SK-N-SH (cell line): ENCODE measurements at regions not wholly inside any gene's neighbourhood (a gene's known extent, or its start where the extent isn't known, plus 50 kb on each side); places are given as distances from the start of the nearest gene placed in this dataset.

Source experiments
- CTCF ChIA-PET: fragments of 300-600, 350-600 bp; formaldehyde crosslinking; extraction: SDS; loops from one replicate; lab custom pipeline; 2021; lab: Yijun Ruan, JAX
- POLR2A ChIA-PET: fragments of 350-600 bp; sonication (Branson Sonifier 250); formaldehyde crosslinking; extraction: SDS; loops from one replicate; lab custom pipeline; 2020; ENCODE audit warnings: antibody characterized with exemption, inconsistent platforms; lab: Yijun Ruan, JAX
- DNase-seq: peaks from one replicate; pipeline ENCODE4 v3.0.0; 2012
- H2AFZ ChIP-seq: fragments of 200-600 bp; sonication (generic); 2 replicates; pipeline ENCODE4 v1.8.1; 2016; ENCODE audit warnings: antibody characterized with exemption, mild to moderate bottlenecking, low read depth
- H3F3A ChIP-seq: fragments of 200-600 bp; sonication (generic); replicated peaks from 2 replicates; pipeline ENCODE3; 2016; ENCODE audit warnings: antibody characterized with exemption, mild to moderate bottlenecking; ENCODE audit not compliant: insufficient read depth
- H3K27ac ChIP-seq, 2 experiments: fragments of 200-500 bp in 1 of 2; fragments of 200-600 bp in 1 of 2; sonication (Bioruptor generic) in 1 of 2; sonication (generic), shearing (Covaris generic) in 1 of 2; 2 replicates each; pipeline versions ENCODE4 v1.5.1 to v1.6.1; 2014 to 2016; ENCODE audit warnings: low read depth in 2 of 2, inconsistent platforms in 1 of 2, low read length in 1 of 2, mild to moderate bottlenecking in 1 of 2, mixed read lengths in 1 of 2
- H3K27me3 ChIP-seq: fragments of 200-600 bp; sonication (generic), shearing (Covaris generic); 2 replicates; pipeline ENCODE4 v1.6.1; 2016; ENCODE audit warnings: mixed run types; ENCODE audit not compliant: insufficient read depth
- H3K36me3 ChIP-seq, 2 experiments: fragments of 200-500 bp in 1 of 2; fragments of 200-600 bp in 1 of 2; sonication (Bioruptor generic) in 1 of 2; sonication (generic) in 1 of 2; replicated peaks in 1 of 2; 2 replicates each; pipeline versions ENCODE3 to v1.5.1; 2014 to 2016; ENCODE audit warnings: low read length in 1 of 2, mild to moderate bottlenecking in 1 of 2; ENCODE audit not compliant: insufficient read depth in 2 of 2, control insufficient read depth in 1 of 2
- H3K4me1 ChIP-seq, 2 experiments: fragments of 200-500 bp in 1 of 2; fragments of 200-600 bp in 1 of 2; sonication (Bioruptor generic) in 1 of 2; sonication (generic), shearing (Covaris generic) in 1 of 2; 2 replicates each; pipeline versions ENCODE4 v1.5.1 to v1.6.1; 2014 to 2016; ENCODE audit warnings: low read depth in 1 of 2, low read length in 1 of 2, mixed run types in 1 of 2; ENCODE audit not compliant: insufficient read depth in 2 of 2, control insufficient read depth in 1 of 2
- H3K4me2 ChIP-seq: fragments of 200-600 bp; sonication (generic), shearing (Covaris generic); 2 replicates; pipeline ENCODE4 v1.6.1; 2017; ENCODE audit warnings: mixed run types
- H3K4me3 ChIP-seq, 2 experiments: fragments of 200-500 bp in 1 of 2; fragments of 200-600 bp in 1 of 2; sonication (Bioruptor generic) in 1 of 2; sonication (generic), shearing (Covaris generic) in 1 of 2; 2 replicates each; pipeline versions ENCODE4 v1.5.1 to v1.8.1; 2014 to 2016; ENCODE audit warnings: low read depth in 2 of 2, inconsistent platforms in 1 of 2, low read length in 1 of 2, mild to moderate bottlenecking in 1 of 2, mixed read lengths in 1 of 2, moderate library complexity in 1 of 2
- H3K79me2 ChIP-seq: fragments of 200-600 bp; sonication (generic); 2 replicates; pipeline ENCODE4 v1.8.1; 2017; ENCODE audit warnings: mild to moderate bottlenecking; ENCODE audit not compliant: insufficient read depth
- H3K9ac ChIP-seq: fragments of 200-600 bp; sonication (generic); 2 replicates; pipeline ENCODE4 v1.6.1; 2017; ENCODE audit warnings: mixed run types
- H3K9me2 ChIP-seq: fragments of 200-600 bp; sonication (generic); 2 replicates; pipeline ENCODE4 v1.6.1; 2017; ENCODE audit warnings: mixed run types
- H3K9me3 ChIP-seq: fragments of 200-600 bp; sonication (generic); 2 replicates; pipeline ENCODE4 v1.6.1; 2017; ENCODE audit warnings: mixed run types, mild to moderate bottlenecking, moderate library complexity
- H4K20me1 ChIP-seq: fragments of 200-600 bp; sonication (generic); 2 replicates; pipeline ENCODE4 v1.6.1; 2017; ENCODE audit warnings: mild to moderate bottlenecking, mixed run types; ENCODE audit not compliant: insufficient read depth
- ELF1 ChIP-seq: IDR thresholded peaks from 2 replicates; pipeline ENCODE4 v1.4.0; 2012
- EP300 ChIP-seq, 2 experiments: IDR thresholded peaks; 2 replicates each; pipeline versions ENCODE4 v1.4.0 to v1.6.1; 2012; ENCODE audit warnings: borderline replicate concordance in 1 of 2, low read depth in 1 of 2, low read length in 1 of 2
- EZH2phosphoT487 ChIP-seq: fragments of 200-600 bp; sonication (generic); IDR thresholded peaks from 2 replicates; pipeline ENCODE4 v1.6.1; 2017; ENCODE audit warnings: low read depth, mixed run types, mild to moderate bottlenecking, antibody characterized with exemption, moderate library complexity, borderline replicate concordance
- FOXM1 ChIP-seq: IDR thresholded peaks from 2 replicates; pipeline ENCODE4 v1.4.0; 2012; ENCODE audit warnings: low read depth, mild to moderate bottlenecking
- GATA2 ChIP-seq: sonication (generic); formaldehyde crosslinking; IDR thresholded peaks from 2 replicates; pipeline ENCODE4 v1.5.0; 2020; ENCODE audit warnings: mild to moderate bottlenecking, missing genetic modification reagents
- JUND ChIP-seq: IDR thresholded peaks from 2 replicates; pipeline ENCODE4 v1.4.0; 2012
- MEF2A ChIP-seq: IDR thresholded peaks from 2 replicates; pipeline ENCODE4 v1.4.0; 2012; ENCODE audit warnings: low read depth, borderline replicate concordance
- MXI1 ChIP-seq: IDR thresholded peaks from 2 replicates; pipeline ENCODE4 v1.6.1; 2012; ENCODE audit warnings: mild to moderate bottlenecking, low read depth, low read length, improper control_type of control experiment
- NFIC ChIP-seq: IDR thresholded peaks from 2 replicates; pipeline ENCODE4 v1.4.0; 2012; ENCODE audit warnings: borderline replicate concordance
- RCOR1 ChIP-seq: fragments of 150-350 bp; IDR thresholded peaks from 2 replicates; pipeline ENCODE4 v1.6.1; 2017; ENCODE audit warnings: antibody characterized with exemption, low read length
- TAF1 ChIP-seq: IDR thresholded peaks from 2 replicates; pipeline ENCODE4 v1.6.1; 2012; ENCODE audit warnings: low read depth, mild to moderate bottlenecking, low read length, moderate library complexity, borderline replicate concordance
- TEAD4 ChIP-seq: IDR thresholded peaks from 2 replicates; pipeline ENCODE4 v1.4.0; 2012; ENCODE audit warnings: mild to moderate bottlenecking, borderline replicate concordance; ENCODE audit not compliant: insufficient read depth
- WGBS: methylation state at CpG from one replicate; pipeline ENCODE4 v1.1.6; 2017; ENCODE audit warnings: low lambda C conversion rate; 5-methylcytosine and 5-hydroxymethylcytosine counted together
- TF ChIP-seq, protein P1 (sequence below): IDR thresholded peaks from 2 replicates; pipeline ENCODE4 v1.6.1; 2012; ENCODE audit warnings: mild to moderate bottlenecking, low read depth, low read length, moderate library complexity
- TF ChIP-seq, protein P2 (sequence below): IDR thresholded peaks from 2 replicates; pipeline ENCODE4 v1.4.0; 2012; ENCODE audit warnings: low read depth, borderline replicate concordance
- TF ChIP-seq, protein P3 (sequence below): fragments of 150-350 bp; IDR thresholded peaks from 2 replicates; pipeline ENCODE4 v1.6.1; 2016; ENCODE audit warnings: mild to moderate bottlenecking, low read depth, low read length
- TF ChIP-seq, protein P4 (sequence below): IDR thresholded peaks from 2 replicates; pipeline ENCODE4; 2012
- TF ChIP-seq, protein P5 (sequence below): IDR thresholded peaks from 2 replicates; pipeline ENCODE4 v1.4.0; 2012; ENCODE audit warnings: low read depth

DNA sequence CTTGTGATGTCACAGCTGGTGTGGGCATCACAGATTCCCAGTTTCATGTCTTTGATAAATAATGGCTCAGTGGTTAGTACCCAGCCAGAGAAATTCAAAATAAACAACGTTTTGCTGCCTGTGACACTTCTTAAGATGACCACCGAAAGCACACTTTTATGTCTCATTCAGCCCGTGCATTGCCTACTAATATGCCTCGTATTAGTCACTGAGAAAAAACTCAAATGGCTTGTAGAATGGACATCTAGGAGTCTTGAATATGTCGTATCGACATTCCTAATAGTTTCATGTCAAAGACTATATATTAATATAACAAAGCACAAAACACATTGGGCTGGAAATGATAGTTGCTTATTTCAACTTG lies 103.9 kb upstream of the FAT1 start:
- no peak overlapping the region for H3K9ac ChIP-seq
- H3K27me3 ChIP-seq = no peaks in the 10 kb centered on the region
- no peaks in the 10 kb centered on the region for H4K20me1 ChIP-seq
- no peak for DNase-seq
- no peak overlapping the region for H3K4me2 ChIP-seq
- no peak overlapping the region for H2AFZ ChIP-seq
- no peak overlapping the region for H3K4me3 ChIP-seq
- no peak overlapping the region for H3K27ac ChIP-seq
- H3F3A ChIP-seq = no peaks in the 10 kb centered on the region
- WGBS = 40% methylated on average over 6 of the region's 6 CpGs
- TF ChIP-seq EZH2phosphoT487 = no peak
- no peak for TF ChIP-seq EP300 (IDR thresholded peaks at IDR 0.05; ENCODE audit: borderline replicate concordance in 1 of 2, low read depth in 1 of 2, low read length in 1 of 2)
- no peaks in the 10 kb centered on the region for H3K36me3 ChIP-seq
- H3K9me2 ChIP-seq = no peaks in the 10 kb centered on the region
- no peaks in the 10 kb centered on the region for H3K79me2 ChIP-seq
- POLR2A ChIA-PET = no interaction called here
- H3K9me3 ChIP-seq = no peaks in the 10 kb centered on the region
- CTCF ChIA-PET = no interaction called here
- H3K4me1 ChIP-seq = no peaks in the 10 kb centered on the region

DNA sequence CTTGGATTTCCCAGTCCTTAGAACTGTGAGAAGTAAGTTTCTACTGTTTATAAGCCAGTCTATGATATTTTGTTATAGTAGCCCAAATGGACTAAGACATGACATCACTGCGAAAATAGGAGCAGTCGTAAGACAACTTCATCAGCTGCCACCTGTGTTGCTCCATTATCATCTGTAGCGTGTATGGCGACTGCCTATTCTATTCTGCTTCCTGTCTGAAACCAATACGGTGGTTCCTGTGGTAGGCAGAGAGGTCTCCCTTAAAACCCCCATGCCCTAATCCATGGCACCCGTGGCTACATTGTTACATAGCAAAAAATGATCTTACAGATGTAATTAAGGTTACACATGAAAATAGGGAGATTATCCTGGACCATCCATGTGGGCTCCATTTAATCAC lies 105.4 kb upstream of the FAT1 start:
- Histone ChIP-seq H3K4me2 (no peak overlapping the region), H3K9me2 (no peaks in the 10 kb centered on the region), H3K4me1 (no peaks in the 10 kb centered on the region), H2AFZ (no peak overlapping the region), H4K20me1 (no peaks in the 10 kb centered on the region), H3K4me3 (no peak overlapping the region; a peak in 1 of 4 replicates), H3K36me3 (no peaks in the 10 kb centered on the region), H3K27ac (no peak overlapping the region), H3K79me2 (no peaks in the 10 kb centered on the region), H3K9ac (no peak overlapping the region), H3K9me3 (no peaks in the 10 kb centered on the region), H3K27me3 (no peaks in the 10 kb centered on the region), H3F3A (no peaks in the 10 kb centered on the region)
- WGBS = 38% methylated on average over 6 of the region's 6 CpGs
- ChIA-PET POLR2A (no interaction called here), CTCF (no interaction called here)
- TF ChIP-seq TAF1 (no peak), FOXM1 (no peak), EP300 (IDR thresholded peaks at IDR 0.05; ENCODE audit: borderline replicate concordance in 1 of 2, low read depth in 1 of 2, low read length in 1 of 2) (no peak), JUND (no peak), ELF1 (no peak), TEAD4 (no peak), GATA2 (CRISPR knock-in tag) (no peak), NFIC (no peak), MXI1 (no peak), MEF2A (no peak), RCOR1 (no peak)
- TF ChIP-seq, protein P1, sequence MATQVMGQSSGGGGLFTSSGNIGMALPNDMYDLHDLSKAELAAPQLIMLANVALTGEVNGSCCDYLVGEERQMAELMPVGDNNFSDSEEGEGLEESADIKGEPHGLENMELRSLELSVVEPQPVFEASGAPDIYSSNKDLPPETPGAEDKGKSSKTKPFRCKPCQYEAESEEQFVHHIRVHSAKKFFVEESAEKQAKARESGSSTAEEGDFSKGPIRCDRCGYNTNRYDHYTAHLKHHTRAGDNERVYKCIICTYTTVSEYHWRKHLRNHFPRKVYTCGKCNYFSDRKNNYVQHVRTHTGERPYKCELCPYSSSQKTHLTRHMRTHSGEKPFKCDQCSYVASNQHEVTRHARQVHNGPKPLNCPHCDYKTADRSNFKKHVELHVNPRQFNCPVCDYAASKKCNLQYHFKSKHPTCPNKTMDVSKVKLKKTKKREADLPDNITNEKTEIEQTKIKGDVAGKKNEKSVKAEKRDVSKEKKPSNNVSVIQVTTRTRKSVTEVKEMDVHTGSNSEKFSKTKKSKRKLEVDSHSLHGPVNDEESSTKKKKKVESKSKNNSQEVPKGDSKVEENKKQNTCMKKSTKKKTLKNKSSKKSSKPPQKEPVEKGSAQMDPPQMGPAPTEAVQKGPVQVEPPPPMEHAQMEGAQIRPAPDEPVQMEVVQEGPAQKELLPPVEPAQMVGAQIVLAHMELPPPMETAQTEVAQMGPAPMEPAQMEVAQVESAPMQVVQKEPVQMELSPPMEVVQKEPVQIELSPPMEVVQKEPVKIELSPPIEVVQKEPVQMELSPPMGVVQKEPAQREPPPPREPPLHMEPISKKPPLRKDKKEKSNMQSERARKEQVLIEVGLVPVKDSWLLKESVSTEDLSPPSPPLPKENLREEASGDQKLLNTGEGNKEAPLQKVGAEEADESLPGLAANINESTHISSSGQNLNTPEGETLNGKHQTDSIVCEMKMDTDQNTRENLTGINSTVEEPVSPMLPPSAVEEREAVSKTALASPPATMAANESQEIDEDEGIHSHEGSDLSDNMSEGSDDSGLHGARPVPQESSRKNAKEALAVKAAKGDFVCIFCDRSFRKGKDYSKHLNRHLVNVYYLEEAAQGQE = no peak
- TF ChIP-seq, protein P2, sequence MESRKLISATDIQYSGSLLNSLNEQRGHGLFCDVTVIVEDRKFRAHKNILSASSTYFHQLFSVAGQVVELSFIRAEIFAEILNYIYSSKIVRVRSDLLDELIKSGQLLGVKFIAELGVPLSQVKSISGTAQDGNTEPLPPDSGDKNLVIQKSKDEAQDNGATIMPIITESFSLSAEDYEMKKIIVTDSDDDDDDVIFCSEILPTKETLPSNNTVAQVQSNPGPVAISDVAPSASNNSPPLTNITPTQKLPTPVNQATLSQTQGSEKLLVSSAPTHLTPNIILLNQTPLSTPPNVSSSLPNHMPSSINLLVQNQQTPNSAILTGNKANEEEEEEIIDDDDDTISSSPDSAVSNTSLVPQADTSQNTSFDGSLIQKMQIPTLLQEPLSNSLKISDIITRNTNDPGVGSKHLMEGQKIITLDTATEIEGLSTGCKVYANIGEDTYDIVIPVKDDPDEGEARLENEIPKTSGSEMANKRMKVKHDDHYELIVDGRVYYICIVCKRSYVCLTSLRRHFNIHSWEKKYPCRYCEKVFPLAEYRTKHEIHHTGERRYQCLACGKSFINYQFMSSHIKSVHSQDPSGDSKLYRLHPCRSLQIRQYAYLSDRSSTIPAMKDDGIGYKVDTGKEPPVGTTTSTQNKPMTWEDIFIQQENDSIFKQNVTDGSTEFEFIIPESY = no peak
- TF ChIP-seq, protein P3, sequence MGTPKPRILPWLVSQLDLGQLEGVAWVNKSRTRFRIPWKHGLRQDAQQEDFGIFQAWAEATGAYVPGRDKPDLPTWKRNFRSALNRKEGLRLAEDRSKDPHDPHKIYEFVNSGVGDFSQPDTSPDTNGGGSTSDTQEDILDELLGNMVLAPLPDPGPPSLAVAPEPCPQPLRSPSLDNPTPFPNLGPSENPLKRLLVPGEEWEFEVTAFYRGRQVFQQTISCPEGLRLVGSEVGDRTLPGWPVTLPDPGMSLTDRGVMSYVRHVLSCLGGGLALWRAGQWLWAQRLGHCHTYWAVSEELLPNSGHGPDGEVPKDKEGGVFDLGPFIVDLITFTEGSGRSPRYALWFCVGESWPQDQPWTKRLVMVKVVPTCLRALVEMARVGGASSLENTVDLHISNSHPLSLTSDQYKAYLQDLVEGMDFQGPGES = no peak
- TF ChIP-seq, protein P4, sequence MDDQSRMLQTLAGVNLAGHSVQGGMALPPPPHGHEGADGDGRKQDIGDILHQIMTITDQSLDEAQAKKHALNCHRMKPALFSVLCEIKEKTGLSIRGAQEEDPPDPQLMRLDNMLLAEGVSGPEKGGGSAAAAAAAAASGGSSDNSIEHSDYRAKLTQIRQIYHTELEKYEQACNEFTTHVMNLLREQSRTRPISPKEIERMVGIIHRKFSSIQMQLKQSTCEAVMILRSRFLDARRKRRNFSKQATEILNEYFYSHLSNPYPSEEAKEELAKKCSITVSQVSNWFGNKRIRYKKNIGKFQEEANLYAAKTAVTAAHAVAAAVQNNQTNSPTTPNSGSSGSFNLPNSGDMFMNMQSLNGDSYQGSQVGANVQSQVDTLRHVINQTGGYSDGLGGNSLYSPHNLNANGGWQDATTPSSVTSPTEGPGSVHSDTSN = no peak
- TF ChIP-seq, protein P5, sequence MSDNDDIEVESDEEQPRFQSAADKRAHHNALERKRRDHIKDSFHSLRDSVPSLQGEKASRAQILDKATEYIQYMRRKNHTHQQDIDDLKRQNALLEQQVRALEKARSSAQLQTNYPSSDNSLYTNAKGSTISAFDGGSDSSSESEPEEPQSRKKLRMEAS = no peak
- DNase-seq = no peak
